ACHN (cell line): ENCODE measurements at regions not wholly inside any gene's neighbourhood (a gene's known extent, or its start where the extent isn't known, plus 50 kb on each side); places are given as distances from the start of the nearest gene placed in this dataset.

ENCODE experiments used
- DNase-seq: peaks from one replicate; pipeline ENCODE4 v3.0.0-alpha.2; 2015
- in situ Hi-C: cut with HindIII; loops from 2 replicates; pipeline ENCODE4 v1.10.0; 2017; ENCODE audit warnings: low sequenced_read_pairs, low pct_ligation_motif_present, low pct_unique_long_range_greater_than_20kb

DNA sequence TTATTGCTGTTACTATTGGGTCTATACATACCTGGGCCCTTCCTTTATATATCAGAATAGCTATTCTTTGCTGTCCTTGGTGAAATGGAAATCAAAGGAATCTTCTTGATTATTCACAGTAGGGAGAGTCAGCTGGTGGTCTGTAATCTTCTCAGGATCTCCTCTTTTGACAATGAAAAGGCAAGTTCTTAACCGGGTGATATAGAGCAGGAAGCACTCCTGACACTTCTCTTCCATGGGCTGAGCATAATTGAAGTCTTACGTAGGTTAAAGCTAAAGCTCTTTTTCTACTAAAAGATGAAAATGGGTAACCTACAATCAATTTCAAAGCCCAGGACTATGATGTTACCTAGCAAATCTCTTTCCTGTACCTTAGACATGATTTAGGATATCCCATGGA lies 274.9 kb upstream of the LCORL start:
- in situ Hi-C loops: no loop called here
- DNase-seq: no peak

DNA sequence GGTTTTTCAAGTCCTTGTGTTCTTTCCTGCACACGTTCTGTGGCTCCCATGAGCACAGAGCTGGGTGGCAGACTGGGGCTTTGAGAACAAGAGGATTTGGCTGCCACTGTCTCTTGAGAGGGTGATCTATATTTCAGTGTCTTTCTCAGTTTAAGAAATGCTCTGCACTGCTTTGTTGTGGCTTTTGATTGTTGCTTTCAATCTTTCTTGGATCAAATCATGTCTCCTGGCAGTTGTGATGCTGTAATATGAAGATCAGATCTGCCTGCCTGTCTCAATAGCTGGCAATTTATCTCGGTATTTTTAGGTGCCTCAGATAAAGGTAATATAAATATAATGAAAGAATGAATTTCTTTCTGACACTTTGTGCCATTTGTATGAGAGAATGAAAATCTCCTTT lies 273.3 kb upstream of the LCORL start:
- in situ Hi-C loops: no loop called here
- no peak for DNase-seq

DNA sequence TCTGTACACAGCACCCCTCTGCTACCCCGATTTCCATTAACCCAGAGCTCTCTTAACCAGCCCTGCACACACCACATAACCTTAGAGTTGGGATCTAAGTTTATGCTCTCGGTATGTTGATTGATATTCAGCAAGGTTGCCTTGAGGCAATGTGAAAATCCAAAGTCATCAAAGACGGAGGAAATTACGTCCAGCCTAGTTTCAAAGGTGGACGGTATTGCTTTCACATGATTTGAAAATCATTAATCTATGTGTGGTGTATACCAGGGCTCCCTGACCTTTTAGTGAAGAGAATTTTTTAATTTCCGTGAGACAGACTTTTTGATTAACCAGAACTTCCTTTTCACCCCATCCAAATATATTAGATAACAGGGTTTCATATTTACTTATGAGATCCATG lies 272.5 kb upstream of the LCORL start:
- in situ Hi-C loops: no loop called here
- no peak for DNase-seq

DNA sequence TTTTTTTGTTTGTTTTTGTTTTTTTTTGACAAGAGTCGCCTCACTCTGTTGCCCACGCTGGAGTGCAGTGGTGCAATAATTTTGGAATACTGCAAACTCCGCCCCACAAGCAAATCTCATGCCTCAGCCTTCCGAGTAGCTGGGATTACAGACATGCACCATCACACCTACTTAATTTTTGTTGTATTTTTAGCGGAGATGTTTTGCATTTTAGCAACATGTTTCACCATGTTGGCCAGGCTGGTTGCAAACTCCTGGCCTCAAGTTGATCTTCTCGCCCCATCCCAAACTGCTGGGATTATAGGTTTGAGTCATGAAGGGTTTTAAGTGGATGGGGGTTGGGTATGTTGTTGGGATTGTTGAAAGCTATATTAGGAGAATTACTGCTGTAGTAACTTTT lies 270.9 kb upstream of the LCORL start:
- DNase-seq: no peak
- in situ Hi-C loops: no loop called here

DNA sequence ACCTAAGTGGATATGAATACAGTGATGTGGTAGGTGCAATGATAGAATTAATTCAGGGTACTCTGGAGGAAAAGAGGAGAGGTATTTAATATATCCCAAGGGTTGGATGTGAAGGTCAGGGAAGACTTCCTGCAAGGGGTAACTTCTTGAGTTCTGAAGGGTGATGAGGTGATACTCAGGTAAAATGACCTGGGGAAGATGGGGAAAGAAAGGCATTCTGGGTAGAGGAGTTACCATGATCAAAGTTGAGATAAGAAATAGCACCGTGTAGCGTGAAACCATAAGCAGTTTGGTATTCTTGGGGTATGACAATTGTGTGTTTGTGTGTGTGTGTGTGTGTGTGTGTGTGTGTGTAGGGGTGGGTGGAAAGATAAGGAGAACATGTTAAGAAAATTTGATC lies 270.4 kb upstream of the LCORL start:
- in situ Hi-C loops: no loop called here

DNA sequence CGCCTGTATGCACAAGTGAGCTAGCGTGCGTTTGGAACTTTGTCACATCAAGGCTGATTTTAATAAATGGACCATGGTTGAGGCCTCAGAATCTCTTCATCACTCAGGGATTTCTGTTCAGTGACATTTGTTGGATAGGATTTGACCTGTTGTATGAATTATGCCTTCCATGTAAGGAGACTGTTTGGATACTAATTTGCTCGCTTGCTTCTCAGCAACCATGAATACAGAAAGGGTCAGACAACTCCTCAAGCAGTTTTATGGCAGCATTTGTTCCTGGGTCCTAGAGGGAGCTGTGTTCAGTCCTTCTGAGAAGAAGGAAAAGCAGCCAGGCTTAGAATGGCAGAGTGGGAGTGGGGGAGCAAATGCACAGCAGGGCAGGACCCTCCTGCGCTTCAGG lies 269.7 kb upstream of the LCORL start:
- DNase-seq: no peak
- in situ Hi-C loops: no loop called here

More for the DNA sequence above, 270.4 kb upstream of the LCORL start:
- DNase-seq: no peak

DNA sequence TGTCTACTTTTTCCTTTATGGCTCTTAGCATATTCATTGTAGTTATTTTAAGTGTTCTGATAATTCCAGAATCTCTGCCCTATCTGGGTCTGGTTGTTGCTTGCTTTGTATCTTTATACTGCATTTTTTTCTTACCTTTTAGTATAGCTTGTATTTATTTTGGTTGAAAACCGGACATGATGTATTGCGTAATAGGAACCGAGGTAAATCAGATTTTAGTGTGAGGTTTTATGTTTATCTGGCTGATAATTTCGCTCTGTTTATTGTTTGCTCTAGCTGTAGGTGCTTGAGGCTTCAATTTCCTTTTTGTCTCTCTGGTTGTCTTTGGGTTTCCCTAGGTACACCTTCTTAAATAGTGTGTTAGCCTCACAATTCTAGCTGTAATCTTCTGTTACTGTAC lies 263.8 kb upstream of the LCORL start:
- in situ Hi-C loops: no loop called here
- DNase-seq: no peak

DNA sequence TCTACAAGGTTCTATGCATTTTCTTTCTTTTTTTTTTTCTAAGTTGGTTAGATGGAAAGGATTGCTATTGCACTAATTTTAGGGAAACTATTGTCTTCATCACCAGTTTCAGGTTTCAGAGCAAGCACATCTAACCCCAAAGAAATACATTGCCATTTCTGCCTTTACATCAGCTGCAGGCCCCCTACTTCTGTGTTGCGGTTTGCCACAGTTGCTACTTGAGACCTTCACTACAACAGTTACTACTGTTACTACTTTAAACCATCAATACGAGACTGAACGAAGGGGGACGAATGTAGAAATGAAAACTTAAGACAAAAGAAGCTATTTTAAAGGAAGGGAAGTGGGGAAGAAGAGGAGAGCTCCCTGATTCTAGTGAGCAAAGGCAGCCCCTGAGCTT lies 256.7 kb upstream of the LCORL start:
- in situ Hi-C loops: no loop called here
- no peak for DNase-seq

DNA sequence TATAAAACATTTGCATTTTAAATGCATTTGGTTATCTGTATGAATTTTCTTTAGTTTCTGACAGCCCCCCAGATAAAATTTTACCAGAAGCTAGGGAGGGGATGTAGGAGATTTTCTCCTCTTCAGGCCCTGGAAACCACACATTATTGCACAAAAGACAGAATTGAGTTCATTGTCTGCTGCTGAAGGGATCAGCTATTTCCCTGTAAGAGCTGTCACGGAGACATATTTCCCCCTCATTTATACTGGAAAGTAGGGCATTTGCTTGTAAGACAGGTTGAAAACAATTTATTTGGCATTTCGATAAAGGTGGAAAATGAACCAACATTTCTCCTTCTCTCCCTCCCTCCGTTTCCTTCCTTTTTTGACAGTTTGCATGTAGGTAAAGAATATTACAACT lies 241.3 kb upstream of the LCORL start:
- in situ Hi-C loops: no loop called here
- DNase-seq: no peak

DNA sequence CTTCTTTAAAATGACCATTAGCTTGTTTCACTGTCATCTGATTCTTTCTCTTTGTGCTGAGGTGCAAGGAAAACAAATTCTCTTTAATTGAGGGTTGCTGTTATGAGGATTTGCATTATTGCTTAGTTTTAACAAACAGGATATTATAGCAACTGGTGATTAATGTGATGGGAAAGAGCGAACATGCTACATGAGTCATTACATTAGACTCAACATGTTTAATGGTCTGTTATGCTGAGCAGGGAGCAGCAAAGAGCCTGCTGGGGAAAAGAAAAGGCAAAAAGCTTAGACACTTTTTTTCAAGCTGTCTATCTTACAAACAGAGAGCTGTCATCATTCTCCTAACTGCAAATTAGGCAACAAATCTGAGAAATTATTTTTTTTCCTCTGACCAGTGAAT lies 230.5 kb upstream of the LCORL start:
- in situ Hi-C loops: no loop called here
- no peak for DNase-seq

DNA sequence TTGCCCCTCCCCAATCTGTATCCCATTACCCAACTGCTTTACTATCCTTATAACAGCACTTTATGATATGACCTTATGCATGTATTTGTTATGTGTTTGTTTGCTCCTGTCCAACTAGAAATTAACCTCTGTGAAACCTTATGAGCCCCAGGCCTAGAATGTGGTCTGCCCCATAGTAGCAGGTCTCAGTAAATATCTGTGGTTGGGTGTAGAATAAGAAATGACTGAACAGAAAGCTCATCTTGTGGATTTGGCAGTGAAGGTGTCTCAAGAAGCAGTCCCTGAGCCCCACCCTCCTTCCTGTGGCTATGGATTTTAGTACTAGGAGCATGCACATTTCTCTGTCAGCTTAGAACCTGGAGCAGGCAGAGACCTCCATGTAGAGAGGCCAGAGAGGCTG lies 229.0 kb upstream of the LCORL start:
- in situ Hi-C loops: no loop called here
- DNase-seq: no peak

DNA sequence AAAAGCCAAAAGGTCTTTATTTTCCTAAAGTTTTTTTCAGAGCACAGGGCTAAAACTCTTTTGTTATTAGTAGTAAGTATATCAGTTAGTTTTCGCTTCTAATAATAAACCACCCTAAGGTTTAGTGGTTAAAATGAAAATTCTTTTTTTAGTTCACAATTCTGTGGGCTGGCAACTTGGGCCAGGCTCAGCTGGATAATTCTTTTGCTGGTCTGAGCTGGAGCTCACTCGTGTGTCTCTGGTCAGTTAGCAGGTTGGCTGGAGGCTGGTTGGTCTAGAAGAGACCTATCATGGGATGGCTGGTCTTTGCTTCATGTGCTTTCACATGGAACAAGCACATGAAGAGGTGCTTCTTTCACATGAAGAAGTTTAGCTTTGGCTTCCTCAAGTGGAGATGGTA lies 227.1 kb upstream of the LCORL start:
- no peak for DNase-seq
- in situ Hi-C loops: no loop called here

DNA sequence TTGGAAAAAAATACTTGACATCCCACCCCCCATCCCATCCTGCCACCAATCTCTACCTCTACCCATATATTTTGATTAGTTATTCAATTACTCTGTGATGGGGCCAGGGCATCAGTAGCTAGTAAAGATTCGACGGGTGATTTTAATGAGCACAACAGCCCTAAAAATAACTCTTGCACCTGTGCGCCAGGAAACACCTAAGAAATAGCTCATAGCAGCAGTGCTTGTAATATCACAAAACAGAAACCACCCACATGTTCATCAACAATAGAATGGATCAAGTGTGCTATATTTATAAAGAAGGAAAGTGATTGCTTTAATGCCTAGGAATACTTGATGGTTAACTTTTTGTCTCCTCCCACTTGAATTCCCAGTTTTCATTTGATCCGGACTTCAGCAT lies 225.6 kb upstream of the LCORL start:
- in situ Hi-C loops: no loop called here

DNA sequence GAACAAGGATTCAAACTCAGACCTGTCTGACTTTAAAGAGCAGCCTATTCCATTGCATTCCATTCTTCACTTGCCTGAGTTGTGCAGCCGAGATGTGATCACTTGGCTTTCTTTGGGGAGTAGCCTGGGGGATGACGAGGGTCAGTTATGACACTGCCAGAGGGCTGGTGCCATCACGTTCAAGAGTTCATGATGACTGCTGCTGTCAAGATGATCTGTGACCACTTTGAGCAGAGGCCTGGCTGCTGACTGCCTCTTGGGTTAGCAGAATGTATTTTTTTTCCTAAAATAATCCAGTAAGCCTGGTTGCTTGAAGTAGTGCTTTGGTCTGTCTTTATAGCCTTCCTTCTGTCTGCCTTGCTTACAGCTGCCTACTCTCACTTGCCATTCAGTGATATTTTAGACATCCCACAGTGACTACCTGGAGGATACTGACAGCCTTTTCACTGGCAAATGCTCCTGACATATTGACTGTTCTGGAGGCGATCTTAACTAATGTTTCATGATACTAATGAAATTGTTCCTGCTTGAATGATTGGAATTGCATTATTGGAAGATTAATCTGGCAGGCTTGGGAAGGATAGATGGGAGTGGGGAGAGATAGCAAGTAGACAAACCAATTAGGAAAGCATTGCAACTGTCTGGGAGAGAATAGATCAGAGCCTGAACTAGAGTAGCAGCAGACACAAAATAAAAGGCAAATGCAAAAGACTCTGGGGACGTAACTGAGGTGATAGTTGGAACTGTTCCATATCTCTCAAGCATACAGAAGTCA lies 221.6 kb upstream of the LCORL start:
- in situ Hi-C loops: no loop called here

More for the DNA sequence above, 225.6 kb upstream of the LCORL start:
- no peak for DNase-seq

DNA sequence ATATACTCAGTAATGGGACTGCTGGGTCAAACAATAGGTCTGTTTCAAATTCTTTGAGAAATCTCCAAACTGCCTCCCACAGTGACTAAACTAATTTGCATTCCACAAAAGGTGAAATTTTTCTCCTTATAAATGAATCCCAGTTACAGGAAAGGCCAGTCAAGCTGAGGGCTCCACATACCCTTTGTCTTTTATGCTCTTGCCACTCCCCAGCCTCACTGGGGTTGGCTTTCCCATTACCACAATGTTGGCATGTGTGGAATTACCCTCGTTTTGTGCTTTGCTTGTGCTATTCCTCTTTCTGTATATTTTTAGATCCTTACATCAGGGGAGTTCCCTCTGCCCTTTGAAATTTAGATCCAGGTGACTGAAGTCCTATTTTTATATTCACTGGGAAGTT lies 220.2 kb upstream of the LCORL start:
- DNase-seq: no peak
- in situ Hi-C loops: no loop called here

More for the DNA sequence above, 221.6 kb upstream of the LCORL start:
- no peak for DNase-seq

DNA sequence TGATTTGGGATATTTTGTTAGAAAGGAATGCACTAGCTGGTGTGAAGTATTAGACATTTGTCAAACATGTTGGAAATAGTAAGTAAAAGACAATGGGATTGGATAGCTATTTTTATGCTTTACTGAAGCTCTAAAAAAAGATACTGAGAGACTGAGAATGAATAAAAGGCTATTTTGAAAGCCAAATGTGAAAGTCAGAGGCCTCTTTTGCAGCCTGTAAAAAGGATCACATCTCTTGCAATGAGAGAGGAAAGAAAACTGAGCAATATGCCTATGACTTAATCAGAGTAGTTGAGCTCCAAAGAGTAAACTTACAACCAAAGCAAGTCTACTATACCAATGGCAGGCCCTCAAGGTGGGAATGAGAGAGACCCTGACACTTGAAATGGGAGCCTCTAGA lies 212.6 kb upstream of the LCORL start:
- no peak for DNase-seq
- in situ Hi-C loops: no loop called here

DNA sequence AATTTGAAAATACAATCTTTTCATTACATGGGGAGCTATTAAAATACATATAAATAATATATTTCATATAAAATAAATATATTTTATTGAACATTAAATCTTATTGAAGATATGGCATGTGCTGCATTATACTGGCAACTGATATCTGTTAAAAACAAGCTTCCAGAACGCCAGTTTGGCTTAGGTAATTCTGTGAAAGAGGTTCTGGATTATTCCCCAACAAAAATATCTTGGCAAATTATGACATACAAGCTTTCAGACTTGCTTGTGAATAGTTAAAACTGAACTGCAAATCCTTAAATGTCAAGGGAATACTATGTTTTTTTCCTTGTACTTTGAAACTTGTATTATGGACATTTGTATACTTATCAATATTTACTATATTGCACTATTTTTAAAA lies 210.2 kb upstream of the LCORL start:
- in situ Hi-C loops: no loop called here
- no peak for DNase-seq

DNA sequence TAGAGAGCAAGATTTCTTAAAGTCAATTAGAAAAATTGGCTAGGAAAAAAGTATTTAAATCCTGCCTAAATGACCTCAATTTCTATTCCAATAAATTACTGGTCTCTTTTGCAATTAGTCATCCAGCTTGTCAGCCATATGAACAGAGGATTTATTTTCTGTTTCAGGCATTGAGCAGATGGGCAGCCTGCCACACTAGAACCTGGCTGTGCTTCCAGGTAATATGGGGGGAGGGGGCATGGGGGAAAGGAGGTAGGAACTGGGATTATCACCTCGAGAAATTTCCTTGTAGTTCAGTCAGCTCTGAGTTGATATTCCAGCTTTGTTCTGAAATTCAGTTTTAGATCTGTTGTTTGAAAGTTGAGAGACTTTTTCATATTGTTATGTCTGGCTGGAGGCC lies 206.3 kb upstream of the LCORL start:
- in situ Hi-C loops: no loop called here
- DNase-seq: no peak

DNA sequence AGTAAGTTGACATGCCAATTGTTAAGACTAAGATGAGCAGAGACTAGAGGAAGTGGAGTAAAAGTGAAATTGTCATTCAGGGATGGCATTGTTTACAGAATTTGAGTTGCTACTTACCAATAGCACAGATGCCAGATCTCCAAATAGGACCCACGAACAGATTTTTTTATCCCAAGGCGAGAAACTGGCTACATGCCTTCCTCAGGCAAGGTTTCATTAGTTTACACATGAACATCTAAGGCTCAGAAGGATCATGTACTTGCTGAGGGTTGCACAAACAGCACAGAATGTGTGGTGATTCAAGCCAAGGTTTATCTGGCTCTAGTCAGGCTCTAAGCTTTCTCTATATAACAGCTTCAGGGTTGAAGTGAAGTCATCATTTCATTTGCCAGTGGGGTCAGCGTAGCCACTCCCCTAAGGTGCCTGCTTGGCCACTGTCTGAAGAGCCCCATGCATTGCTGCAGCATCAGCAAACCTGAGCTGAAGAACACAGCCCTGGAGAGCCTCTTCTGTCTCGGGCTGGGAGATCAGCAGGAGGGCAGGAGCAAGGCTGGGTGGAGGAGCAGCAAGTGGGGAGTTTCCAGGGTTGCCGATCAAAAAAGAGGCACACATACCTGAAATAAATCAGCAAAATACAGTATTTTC lies 193.0 kb upstream of the LCORL start:
- DNase-seq: no peak
- in situ Hi-C loops: no loop called here

DNA sequence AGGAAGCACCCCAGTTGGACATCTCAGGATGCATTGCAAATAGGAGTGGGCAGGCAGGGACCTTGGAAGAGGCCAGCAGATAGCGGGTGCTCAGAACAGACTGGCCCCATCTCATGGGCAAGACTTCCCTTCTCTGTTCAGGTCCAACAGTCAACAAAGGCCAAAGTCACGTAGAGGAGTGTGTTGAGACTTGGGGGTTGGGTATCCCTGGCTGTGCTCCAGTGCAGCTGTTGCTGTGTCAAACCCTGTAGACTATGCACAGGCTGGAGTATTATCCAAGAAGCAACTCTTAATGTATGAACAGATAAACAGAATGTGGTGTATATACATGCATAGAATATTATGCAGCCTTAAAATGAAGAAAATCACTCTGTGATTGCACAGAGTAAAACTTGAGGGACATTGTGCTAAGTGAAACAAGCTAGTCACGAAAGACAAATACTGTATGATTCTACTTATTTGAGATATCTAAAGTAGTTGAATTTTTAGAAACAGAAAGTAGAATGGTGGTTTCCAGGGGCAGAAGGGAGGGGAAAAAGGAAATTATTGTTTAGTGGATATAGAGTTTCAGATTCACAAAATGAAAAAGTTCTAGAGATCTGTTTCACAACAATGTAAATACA lies 192.1 kb upstream of the LCORL start:
- in situ Hi-C loops: no loop called here
- no peak for DNase-seq
